Calu3 (cell line): ENCODE measurements at regions not wholly inside any gene's neighbourhood (a gene's known extent, or its start where the extent isn't known, plus 50 kb on each side); places are given as distances from the start of the nearest gene placed in this dataset.

Experiments
- BruUV-seq: library from RNA; stranded (reverse); fragments of 400-500 nt; replicated peaks from 2 replicates; lab custom pipeline; 2021; lab: Mats Ljungman, UMichigan
- CTCF ChIA-PET: fragments of 300-600 bp; sonication (Branson Sonifier 250); formaldehyde crosslinking; loops from one replicate; lab custom pipeline; 2022; ENCODE audit warnings: antibody characterized with exemption; lab: Charles Lee
- DNase-seq: peaks from one replicate; pipeline ENCODE4 v3.0.0; 2022
- H3K27ac Mint-ChIP-seq: one replicate; pipeline ENCODE4 v1.8.0; 2022; ENCODE audit warnings: mixed read lengths; ENCODE audit not compliant: unreplicated experiment
- H3K27me3 Mint-ChIP-seq: one replicate; pipeline ENCODE4 v1.8.0; 2022; ENCODE audit warnings: mixed read lengths; ENCODE audit not compliant: unreplicated experiment
- H3K36me3 Mint-ChIP-seq: one replicate; pipeline ENCODE4 v1.8.0; 2022; ENCODE audit warnings: mild to moderate bottlenecking, moderate library complexity, mixed read lengths; ENCODE audit not compliant: insufficient read depth, unreplicated experiment
- H3K4me1 Mint-ChIP-seq: one replicate; pipeline ENCODE4 v1.8.0; 2022; ENCODE audit warnings: mild to moderate bottlenecking, low read depth, mixed read lengths; ENCODE audit not compliant: unreplicated experiment
- H3K4me3 Mint-ChIP-seq: one replicate; pipeline ENCODE4 v1.8.0; 2022; ENCODE audit warnings: mild to moderate bottlenecking, low read depth, moderate library complexity, mixed read lengths; ENCODE audit not compliant: unreplicated experiment
- H3K9me3 Mint-ChIP-seq: one replicate; pipeline ENCODE4 v1.8.0; 2022; ENCODE audit warnings: low read depth, mixed read lengths; ENCODE audit not compliant: unreplicated experiment
- intact Hi-C: fragments of 100-400 bp; cut with micrococcal nuclease; formaldehyde crosslinking; loops from one replicate; pipeline ENCODE4 v1.10.0; 2022; ENCODE audit not compliant: unreplicated experiment
- TF ChIP-seq, protein P1 (sequence below): fragments of 200-600 bp; IDR thresholded peaks from one replicate; pipeline ENCODE4 v1.8.0; 2022; ENCODE audit warnings: antibody characterized with exemption; ENCODE audit not compliant: unreplicated experiment

DNA sequence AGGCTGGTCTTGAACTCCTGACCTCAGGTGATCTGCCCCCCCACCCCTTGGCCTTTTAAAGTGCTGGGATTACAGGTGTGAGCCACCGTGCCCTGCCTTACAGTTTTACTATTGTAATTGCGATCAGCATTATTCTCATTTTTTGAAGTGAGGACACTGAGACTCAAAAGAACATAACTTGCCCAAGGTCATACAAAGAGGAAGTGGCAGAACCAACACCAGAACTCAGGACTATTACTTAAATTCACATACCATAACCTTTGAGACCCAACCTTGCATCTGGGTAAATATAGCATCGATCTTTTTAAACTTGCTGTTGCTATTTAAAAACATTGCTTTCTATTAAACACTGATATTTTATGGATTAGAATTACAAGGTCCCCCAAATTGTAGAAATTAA lies 54.2 kb downstream of the FOXI1 start:
- no peak overlapping the region for H3K27ac Mint-ChIP-seq
- peaks cover 10% of the 10 kb centered on the region for H3K4me1 Mint-ChIP-seq
- CTCF ChIA-PET = interaction anchor here (0.6 kb wide), 1 partner anchor 1573 kb away, joined by 6 read pairs; no protein-coding TSS in a partner anchor
- H3K9me3 Mint-ChIP-seq = no peaks in the 10 kb centered on the region
- no TSS peak for BruUV-seq
- H3K36me3 Mint-ChIP-seq = no peaks in the 10 kb centered on the region
- no peak overlapping the region for H3K4me3 Mint-ChIP-seq
- intact Hi-C loops = no loop called here
- no peaks in the 10 kb centered on the region for H3K27me3 Mint-ChIP-seq
- DNase-seq = no peak
- TF ChIP-seq, protein P1, sequence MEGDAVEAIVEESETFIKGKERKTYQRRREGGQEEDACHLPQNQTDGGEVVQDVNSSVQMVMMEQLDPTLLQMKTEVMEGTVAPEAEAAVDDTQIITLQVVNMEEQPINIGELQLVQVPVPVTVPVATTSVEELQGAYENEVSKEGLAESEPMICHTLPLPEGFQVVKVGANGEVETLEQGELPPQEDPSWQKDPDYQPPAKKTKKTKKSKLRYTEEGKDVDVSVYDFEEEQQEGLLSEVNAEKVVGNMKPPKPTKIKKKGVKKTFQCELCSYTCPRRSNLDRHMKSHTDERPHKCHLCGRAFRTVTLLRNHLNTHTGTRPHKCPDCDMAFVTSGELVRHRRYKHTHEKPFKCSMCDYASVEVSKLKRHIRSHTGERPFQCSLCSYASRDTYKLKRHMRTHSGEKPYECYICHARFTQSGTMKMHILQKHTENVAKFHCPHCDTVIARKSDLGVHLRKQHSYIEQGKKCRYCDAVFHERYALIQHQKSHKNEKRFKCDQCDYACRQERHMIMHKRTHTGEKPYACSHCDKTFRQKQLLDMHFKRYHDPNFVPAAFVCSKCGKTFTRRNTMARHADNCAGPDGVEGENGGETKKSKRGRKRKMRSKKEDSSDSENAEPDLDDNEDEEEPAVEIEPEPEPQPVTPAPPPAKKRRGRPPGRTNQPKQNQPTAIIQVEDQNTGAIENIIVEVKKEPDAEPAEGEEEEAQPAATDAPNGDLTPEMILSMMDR = no peak

DNA sequence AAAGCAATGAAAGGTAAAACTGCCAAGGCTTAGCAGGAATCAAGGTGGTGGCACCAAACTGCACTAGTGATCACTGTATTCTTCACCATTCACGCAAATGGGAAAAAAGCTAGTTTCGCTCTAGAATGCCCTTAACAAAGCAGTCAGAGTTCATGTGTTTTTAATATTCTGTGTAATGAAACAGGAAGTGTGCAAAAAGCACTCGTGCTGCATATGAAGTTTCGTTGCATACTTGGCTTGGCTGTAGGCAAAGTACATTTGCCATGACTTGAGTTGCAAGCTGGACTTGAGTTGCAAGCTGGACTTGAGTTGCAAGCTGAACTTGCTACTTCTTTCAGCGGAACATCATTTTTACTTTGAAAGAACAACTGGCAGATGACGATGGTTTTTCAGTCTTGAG lies 55.4 kb downstream of the FOXI1 start:
- BruUV-seq = no TSS peak
- Mint-ChIP-seq H3K36me3 (no peaks in the 10 kb centered on the region), H3K27me3 (no peaks in the 10 kb centered on the region), H3K4me3 (no peak overlapping the region), H3K4me1 (no peaks in the 10 kb centered on the region), H3K27ac (no peak overlapping the region), H3K9me3 (no peaks in the 10 kb centered on the region)
- intact Hi-C loops = no loop called here
- TF ChIP-seq, protein P1 = no peak
- CTCF ChIA-PET = no interaction called here
- no peak for DNase-seq

DNA sequence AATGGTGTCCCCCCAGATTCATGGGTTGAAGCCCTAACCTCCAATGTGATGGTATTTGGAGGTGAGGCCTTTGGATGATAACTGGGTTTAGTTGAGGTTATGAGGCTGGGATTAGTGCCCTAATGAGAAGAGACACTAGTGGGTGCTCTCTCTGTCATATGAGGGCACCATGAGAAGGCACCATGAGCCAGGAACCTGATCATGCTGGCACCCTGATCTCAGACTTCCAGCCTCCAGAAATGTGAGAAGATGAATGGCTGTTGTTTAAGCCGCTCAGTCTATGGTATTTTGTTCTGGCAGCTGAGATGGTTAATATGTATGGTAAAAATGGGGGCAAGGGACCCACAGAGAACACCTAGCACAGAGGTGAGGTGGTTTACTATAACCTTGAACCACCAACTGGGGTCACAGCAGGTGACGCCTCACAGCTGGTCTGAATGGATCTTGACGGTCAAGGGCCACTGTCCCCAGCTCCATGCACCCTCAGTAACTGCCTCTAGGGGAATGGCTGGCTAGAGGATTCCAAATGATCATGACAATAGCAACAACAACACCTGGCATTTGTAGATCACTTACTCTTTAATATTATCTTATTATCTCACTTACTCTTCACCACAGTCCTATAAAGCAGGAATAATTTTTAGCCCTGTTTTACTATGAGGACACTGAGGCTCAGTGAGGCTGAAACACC lies 57.1 kb downstream of the FOXI1 start:
- TF ChIP-seq, protein P1 = no peak
- CTCF ChIA-PET = interaction anchor here (0.9 kb wide), 1 partner anchor 16 kb away, joined by 3 read pairs; no protein-coding TSS in a partner anchor
- Mint-ChIP-seq H3K27ac (no peak overlapping the region), H3K27me3 (peaks cover 17% of the 10 kb centered on the region), H3K4me1 (no peaks in the 10 kb centered on the region), H3K4me3 (no peak overlapping the region), H3K9me3 (no peaks in the 10 kb centered on the region), H3K36me3 (no peaks in the 10 kb centered on the region)
- DNase-seq = no peak
- intact Hi-C loops = no loop called here
- no TSS peak for BruUV-seq

DNA sequence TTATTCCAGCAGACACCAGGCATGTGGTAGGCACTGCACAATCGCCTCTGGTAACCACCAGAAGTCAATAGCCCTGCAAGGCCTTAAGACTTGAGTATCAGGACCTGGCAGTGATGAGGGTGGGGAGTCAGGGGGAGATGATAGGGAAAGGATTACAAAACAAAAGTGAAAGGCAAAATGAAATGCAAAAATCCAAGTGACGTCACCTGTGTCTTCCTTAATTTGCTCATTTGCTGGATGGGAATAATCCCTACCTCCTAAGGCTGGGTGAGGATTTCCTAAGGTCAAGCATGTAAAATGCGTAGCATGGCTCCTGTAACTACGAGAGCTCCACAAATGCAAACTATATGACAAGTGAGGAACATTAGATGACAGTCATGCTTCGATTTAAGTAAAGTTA lies 58.4 kb downstream of the FOXI1 start:
- no peak overlapping the region for H3K4me3 Mint-ChIP-seq
- CTCF ChIA-PET = no interaction called here
- H3K9me3 Mint-ChIP-seq = no peaks in the 10 kb centered on the region
- intact Hi-C loops = no loop called here
- H3K27ac Mint-ChIP-seq = no peak overlapping the region
- no peak for DNase-seq
- no TSS peak for BruUV-seq
- no peaks in the 10 kb centered on the region for H3K4me1 Mint-ChIP-seq
- no peaks in the 10 kb centered on the region for H3K36me3 Mint-ChIP-seq
- H3K27me3 Mint-ChIP-seq = peaks cover 30% of the 10 kb centered on the region
- TF ChIP-seq, protein P1 = no peak
